SK-N-SH treated with all-trans-retinoic acid at 6 μM for 48 hours (cell line): ENCODE measurements at regions not wholly inside any gene's neighbourhood (a gene's known extent, or its start where the extent isn't known, plus 50 kb on each side); places are given as distances from the start of the nearest gene placed in this dataset.

Experiments
- ATAC-seq: fragments of 200-7000 bp; cut with Tn5 transposase; 3 replicates; pipeline ENCODE4 v1.9.1; 2020; ENCODE audit warnings: mild to moderate bottlenecking, moderate library complexity
- ARNTL ChIP-seq: fragments of 450-650 bp; formaldehyde crosslinking; IDR thresholded peaks from 2 replicates; pipeline ENCODE4 v1.5.0; 2020; ENCODE audit warnings: low read depth, mild to moderate bottlenecking, moderate library complexity, borderline replicate concordance
- BACH2 ChIP-seq: fragments of 250-450 bp; sonication (Bioruptor Pico); IDR thresholded peaks from 2 replicates; pipeline ENCODE4 v1.9.0; 2021; ENCODE audit warnings: mild to moderate bottlenecking, borderline replicate concordance
- CREB5 ChIP-seq: fragments of 250-450 bp; sonication (Bioruptor Pico); IDR thresholded peaks from 2 replicates; pipeline ENCODE4 v1.5.1; 2020; ENCODE audit warnings: low read depth, mild to moderate bottlenecking, moderate library complexity
- CSDC2 ChIP-seq: fragments of 250-450 bp; sonication (Bioruptor Pico); IDR thresholded peaks from 2 replicates; pipeline ENCODE4 v1.5.0; 2020; ENCODE audit warnings: mild to moderate bottlenecking, moderate library complexity
- CSRNP3 ChIP-seq: fragments of 250-450 bp; sonication (Bioruptor Pico); IDR thresholded peaks from 2 replicates; pipeline ENCODE4 v1.5.1; 2021; ENCODE audit warnings: mild to moderate bottlenecking, moderate library complexity
- GLIS3 ChIP-seq: fragments of 250-450 bp; sonication (Bioruptor Pico); IDR thresholded peaks from 2 replicates; pipeline ENCODE4 v1.5.0; 2020; ENCODE audit warnings: mild to moderate bottlenecking, moderate library complexity
- OSR1 ChIP-seq: fragments of 250-450 bp; sonication (Bioruptor Pico); IDR thresholded peaks from 2 replicates; pipeline ENCODE4 v1.8.0; 2022; ENCODE audit warnings: moderate library complexity, mild to moderate bottlenecking, inconsistent platforms
- PATZ1 ChIP-seq: fragments of 250-450 bp; sonication (Bioruptor Pico); IDR thresholded peaks from 2 replicates; pipeline ENCODE4 v1.8.0; 2020; ENCODE audit warnings: mild to moderate bottlenecking, moderate library complexity, borderline replicate concordance
- PPARA ChIP-seq: fragments of 250-450 bp; sonication (Bioruptor Pico); IDR thresholded peaks from 2 replicates; pipeline ENCODE4 v1.5.0; 2020; ENCODE audit warnings: mild to moderate bottlenecking, borderline replicate concordance
- RARB ChIP-seq: fragments of 250-450 bp; sonication (Bioruptor Pico); IDR thresholded peaks from 2 replicates; pipeline ENCODE4 v1.8.0; 2021; ENCODE audit warnings: mild to moderate bottlenecking, moderate library complexity
- SNAI2 ChIP-seq: fragments of 250-450 bp; sonication (Bioruptor Pico); IDR thresholded peaks from 2 replicates; pipeline ENCODE4 v1.5.0; 2020; ENCODE audit warnings: mild to moderate bottlenecking, moderate library complexity
- TCF4 ChIP-seq: fragments of 250-450 bp; sonication (Bioruptor Pico); IDR thresholded peaks from 2 replicates; pipeline ENCODE4 v1.8.0; 2021; ENCODE audit warnings: mild to moderate bottlenecking, moderate library complexity, borderline replicate concordance
- TOX ChIP-seq: fragments of 250-450 bp; sonication (Bioruptor Pico); IDR thresholded peaks from 2 replicates; pipeline ENCODE4 v1.8.0; 2021; ENCODE audit warnings: mild to moderate bottlenecking, moderate library complexity, borderline replicate concordance
- TSHZ2 ChIP-seq: fragments of 250-450 bp; sonication (Bioruptor Pico); IDR thresholded peaks from 2 replicates; pipeline ENCODE4 v1.5.0; 2020; ENCODE audit warnings: mild to moderate bottlenecking, moderate library complexity
- ZC3H10 ChIP-seq: fragments of 250-450 bp; sonication (Bioruptor Pico); IDR thresholded peaks from 2 replicates; pipeline ENCODE4 v1.5.1; 2021; ENCODE audit warnings: mild to moderate bottlenecking, moderate library complexity
- ZFP3 ChIP-seq: fragments of 250-450 bp; sonication (Bioruptor Pico); IDR thresholded peaks from 2 replicates; pipeline ENCODE4 v1.5.0; 2020; ENCODE audit warnings: mild to moderate bottlenecking, moderate library complexity
- ZNF565 ChIP-seq: fragments of 450-650 bp; formaldehyde crosslinking; conservative IDR thresholded peaks from 2 replicates; pipeline ENCODE4 v1.5.0; 2020; ENCODE audit warnings: low read depth, mild to moderate bottlenecking, moderate library complexity
- ZNF70 ChIP-seq: fragments of 450-650 bp; formaldehyde crosslinking; IDR thresholded peaks from 2 replicates; pipeline ENCODE4 v1.5.0; 2020; ENCODE audit warnings: mild to moderate bottlenecking, moderate library complexity
- ZNF8 ChIP-seq: fragments of 450-650 bp; formaldehyde crosslinking; IDR thresholded peaks from 2 replicates; pipeline ENCODE4 v1.5.0; 2020; ENCODE audit warnings: mild to moderate bottlenecking, moderate library complexity

- ATAC-seq: no peak
- TF ChIP-seq TSHZ2 (CRISPR knock-in tag): no peak
- no peak for TF ChIP-seq CSRNP3 (CRISPR knock-in tag)
- no peak for TF ChIP-seq ZC3H10
- TF ChIP-seq TCF4 (CRISPR knock-in tag): no peak
- TF ChIP-seq ZNF565 (CRISPR knock-in tag): no peak
- TF ChIP-seq RARB: no peak
- no peak for TF ChIP-seq CSDC2 (CRISPR knock-in tag)
- TF ChIP-seq PPARA: no peak
- TF ChIP-seq CREB5: no peak
- TF ChIP-seq ARNTL (CRISPR knock-in tag): no peak
- no peak for TF ChIP-seq ZFP3 (CRISPR knock-in tag)
- TF ChIP-seq BACH2 (CRISPR knock-in tag): no peak
- TF ChIP-seq SNAI2: no peak
- no peak for TF ChIP-seq TOX (CRISPR knock-in tag)
- TF ChIP-seq ZNF70 (CRISPR knock-in tag): no peak
- TF ChIP-seq GLIS3: no peak
Observed at GRCh38 chr14:89033756-89034155, 209.3 kb downstream of the TTC8 start.

GRCh38 chr14:89036371-89036770 lies 211.9 kb downstream of the TTC8 start:
- TF ChIP-seq ZNF8 (CRISPR knock-in tag): no peak
- no peak for ATAC-seq

GRCh38 chr14:89037065-89037464 lies 212.6 kb downstream of the TTC8 start:
- no peak for TF ChIP-seq ZC3H10
- TF ChIP-seq BACH2 (CRISPR knock-in tag): no peak
- TF ChIP-seq CREB5: no peak
- TF ChIP-seq TOX (CRISPR knock-in tag): no peak
- no peak for TF ChIP-seq PATZ1 (CRISPR knock-in tag)
- no peak for TF ChIP-seq ZNF565 (CRISPR knock-in tag)
- no peak for TF ChIP-seq OSR1 (CRISPR knock-in tag)
- no peak for TF ChIP-seq RARB
- no peak for TF ChIP-seq ARNTL (CRISPR knock-in tag)
- no peak for TF ChIP-seq ZNF8 (CRISPR knock-in tag)
- no peak for TF ChIP-seq TSHZ2 (CRISPR knock-in tag)
- no peak for TF ChIP-seq GLIS3
- no peak for TF ChIP-seq SNAI2
- TF ChIP-seq PPARA: no peak
- no peak for TF ChIP-seq ZFP3 (CRISPR knock-in tag)
- TF ChIP-seq CSDC2 (CRISPR knock-in tag): no peak
- ATAC-seq: no peak
